Endothelial cell of umbilical vein (primary cell): ENCODE measurements at regions not wholly inside any gene's neighbourhood (a gene's known extent, or its start where the extent isn't known, plus 50 kb on each side); places are given as distances from the start of the nearest gene placed in this dataset.

Experiments
- BruUV-seq: library from RNA; stranded (reverse); fragments of 400-500 nt; replicated peaks from 2 replicates; lab custom pipeline; 2021; lab: Mats Ljungman, UMichigan
- CTCF ChIA-PET: fragments of 300-600, 350-600 bp; sonication (Branson Sonifier 250); formaldehyde crosslinking; loops from one replicate; lab custom pipeline; 2021; ENCODE audit warnings: antibody characterized with exemption, inconsistent platforms; lab: Charles Lee
- POLR2A ChIA-PET: fragments of 300-600, 350-600 bp; sonication (Branson Sonifier 250); formaldehyde crosslinking; loops from one replicate; lab custom pipeline; 2021; ENCODE audit warnings: antibody characterized with exemption, inconsistent platforms; lab: Charles Lee
- DNase-seq: peaks from one replicate; pipeline ENCODE4 v3.0.0-alpha.2; 2011; ENCODE audit warnings: low read depth, low spot score
- FAIRE-seq: peaks from 2 replicates; lab custom pipeline; 2011; peaks lifted over from hg19 to GRCh38; lab: Jason Lieb, UNC
- H2AFZ ChIP-seq: 2 replicates; pipeline ENCODE4 v1.6.0; 2012; ENCODE audit warnings: low read depth, low read length, control low read depth, inconsistent platforms
- H3K27ac ChIP-seq: 2 replicates; pipeline ENCODE4 v1.5.1; 2011; ENCODE audit warnings: low read depth, mild to moderate bottlenecking, control low read depth, low read length, moderate library complexity; ENCODE audit not compliant: insufficient read depth
- H3K27me3 ChIP-seq, 2 experiments: 2 replicates each; pipeline versions ENCODE4 v1.6.0 to v1.6.1; 2011; ENCODE audit warnings: low read length in 2 of 2, mixed read lengths in 1 of 2; ENCODE audit not compliant: control insufficient read depth in 2 of 2, insufficient read depth in 2 of 2
- H3K36me3 ChIP-seq, 2 experiments: 2 replicates in 1 of 2; 3 replicates in 1 of 2; pipeline ENCODE4 v1.5.1; 2011; ENCODE audit warnings: low read length in 2 of 2, mild to moderate bottlenecking in 1 of 2, moderate library complexity in 1 of 2; ENCODE audit not compliant: control insufficient read depth in 2 of 2, insufficient read depth in 2 of 2; ENCODE audit errors: extremely low read depth in 1 of 2
- H3K4me1 ChIP-seq: 3 replicates; pipeline ENCODE4 v1.5.1; 2011; ENCODE audit warnings: mild to moderate bottlenecking, low read length; ENCODE audit not compliant: control insufficient read depth, insufficient read depth; ENCODE audit errors: extremely low read depth
- H3K4me2 ChIP-seq: 2 replicates; pipeline ENCODE4 v1.6.1; 2011; ENCODE audit warnings: low read length, control low read depth, mixed read lengths; ENCODE audit not compliant: insufficient read depth
- H3K4me3 ChIP-seq, 3 experiments: fragments of 200-600 bp in 1 of 3; sonication (generic), shearing (Covaris generic) in 1 of 3; replicated peaks in 1 of 3; 2 replicates each; pipeline ENCODE4 v1.5.1; 2011 to 2016; ENCODE audit warnings: control low read depth in 3 of 3, low read length in 3 of 3, mild to moderate bottlenecking in 2 of 3, inconsistent platforms in 1 of 3, low read depth in 1 of 3, moderate library complexity in 1 of 3; ENCODE audit not compliant: insufficient read depth in 1 of 3
- H3K79me2 ChIP-seq: 2 replicates; pipeline ENCODE4 v1.6.0; 2012; ENCODE audit warnings: low read length, inconsistent platforms; ENCODE audit not compliant: control insufficient read depth, insufficient read depth
- H3K9ac ChIP-seq: replicated peaks from 2 replicates; pipeline ENCODE3; 2011; ENCODE audit warnings: low read length, control low read depth; ENCODE audit not compliant: insufficient read depth; ENCODE audit errors: extremely low read depth
- H3K9me1 ChIP-seq: replicated peaks from 3 replicates; pipeline ENCODE4 v1.6.0; 2011; ENCODE audit warnings: mild to moderate bottlenecking, low read length; ENCODE audit not compliant: control insufficient read depth, insufficient read depth; ENCODE audit errors: extremely low read depth
- H3K9me3 ChIP-seq: replicated peaks from 2 replicates; pipeline ENCODE4 v1.5.1; 2012; ENCODE audit warnings: low read length, inconsistent platforms; ENCODE audit not compliant: control insufficient read depth, insufficient read depth
- H4K20me1 ChIP-seq: replicated peaks from 2 replicates; pipeline ENCODE3; 2011; ENCODE audit warnings: mild to moderate bottlenecking, low read length; ENCODE audit not compliant: control insufficient read depth, insufficient read depth; ENCODE audit errors: extremely low read depth
- CTCF ChIP-seq, 2 donors: IDR thresholded peaks; 1 replicate in 1 of 2; 2 replicates in 1 of 2; pipeline ENCODE4 v1.5.1; 2011; ENCODE audit warnings: low read length in 2 of 2, mild to moderate bottlenecking in 2 of 2, moderate library complexity in 2 of 2, control low read depth in 1 of 2, inconsistent platforms in 1 of 2, low read depth in 1 of 2; ENCODE audit not compliant: insufficient read depth in 1 of 2; ENCODE audit errors: extremely low read depth in 1 of 2
- FOS ChIP-seq: IDR thresholded peaks from 2 replicates; pipeline ENCODE4 v1.6.1; 2011; ENCODE audit warnings: mild to moderate bottlenecking, low read length, moderate library complexity, borderline replicate concordance; ENCODE audit not compliant: insufficient read depth
- GATA2 ChIP-seq: IDR thresholded peaks from 2 replicates; pipeline ENCODE4 v1.7.0; 2011; ENCODE audit warnings: low read depth, mild to moderate bottlenecking, moderate library complexity, mixed read lengths, low read length; ENCODE audit not compliant: insufficient read length, insufficient read depth
- JUN ChIP-seq: IDR thresholded peaks from 2 replicates; pipeline ENCODE4 v1.6.1; 2011; ENCODE audit warnings: borderline replicate concordance, low read depth; ENCODE audit not compliant: insufficient read length, insufficient read depth
- MAX ChIP-seq: IDR thresholded peaks from 2 replicates; pipeline ENCODE4 v1.6.1; 2011; ENCODE audit not compliant: insufficient read depth, insufficient read length
- MYC ChIP-seq: IDR thresholded peaks from one replicate; pipeline ENCODE4 v1.6.1; 2011; ENCODE audit warnings: mild to moderate bottlenecking, low read depth, low read length
- POLR2AphosphoS5 ChIP-seq: IDR thresholded peaks from 2 replicates; pipeline ENCODE4 v1.6.1; 2012; ENCODE audit warnings: low read depth, mild to moderate bottlenecking, control low read depth, low read length, moderate library complexity; ENCODE audit not compliant: insufficient read depth
- dilution Hi-C: fragments of 300-500 bp; cut with MboI; formaldehyde crosslinking; loops from one replicate; pipeline ENCODE4 v1.15.0; 2019; ENCODE audit warnings: low sequenced_read_pairs; ENCODE audit not compliant: extremely low pct_ligation_motif_present
- intact Hi-C: fragments of 100-400 bp; cut with micrococcal nuclease; formaldehyde crosslinking; loops from one replicate; pipeline ENCODE4 v1.10.0; 2022

DNA sequence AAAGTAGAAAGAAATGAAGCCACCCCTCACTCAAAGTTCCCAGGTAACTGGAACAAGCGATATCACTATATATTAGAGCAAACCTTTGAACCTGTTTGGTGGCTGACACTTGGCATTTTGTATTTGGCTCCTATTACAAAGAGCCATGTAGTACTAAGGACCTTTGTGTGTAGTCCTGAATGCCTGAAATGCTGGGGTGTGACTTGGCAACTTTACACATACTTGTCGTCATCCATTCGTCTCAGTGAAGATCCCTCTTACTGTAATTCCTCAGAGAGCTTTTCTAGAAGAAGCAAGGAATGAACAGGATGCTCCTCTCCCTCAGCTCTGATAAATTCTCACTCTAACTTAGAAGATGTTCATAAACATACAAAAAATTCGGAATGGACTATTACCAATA, 216.1 kb upstream of the CDIN1 start:
- Histone ChIP-seq H3K9me1 (no peaks in the 10 kb centered on the region), H3K9me3 (no peaks in the 10 kb centered on the region), H3K79me2 (no peaks in the 10 kb centered on the region), H3K9ac (no peak overlapping the region), H3K4me3 (no peak overlapping the region), H3K4me1 (no peaks in the 10 kb centered on the region), H4K20me1 (no peaks in the 10 kb centered on the region), H3K36me3 (no peaks in the 10 kb centered on the region), H3K27me3 (no peaks in the 10 kb centered on the region), H2AFZ (no peak overlapping the region), H3K4me2 (no peak overlapping the region), H3K27ac (no peak overlapping the region)
- FAIRE-seq: no peak
- TF ChIP-seq MYC (no peak), CTCF (IDR thresholded peaks at IDR 0.05; ENCODE audit: extremely low read depth in 1 of 2, insufficient read depth in 1 of 2, low read depth in 1 of 2, low read length in 2 of 2) (no peak), MAX (no peak), FOS (no peak), GATA2 (no peak), JUN (no peak), POLR2AphosphoS5 (no peak)
- ChIA-PET POLR2A (no interaction called here), CTCF (interaction anchor here (1.2 kb wide), 1 partner anchor 10 kb away, joined by 3 read pairs; no protein-coding TSS in a partner anchor)
- DNase-seq: no peak
- intact Hi-C loops (no loop called here), dilution Hi-C loops (no loop called here)
- BruUV-seq: no TSS peak
